H9 (cell line): ENCODE measurements at regions not wholly inside any gene's neighbourhood (a gene's known extent, or its start where the extent isn't known, plus 50 kb on each side); places are given as distances from the start of the nearest gene placed in this dataset.
A peak's percentile ranks its signal among the peaks of the same experiment; 100 is the strongest.

ENCODE experiments used
- DNase-seq: peaks from one replicate; pipeline ENCODE4 v3.0.0-alpha.2; 2017
- H2AFZ ChIP-seq: one replicate; pipeline ENCODE4 v1.6.1; 2013; ENCODE audit warnings: mild to moderate bottlenecking, low read length, control low read depth, moderate library complexity
- H2AK5ac ChIP-seq: 2 replicates; pipeline ENCODE4 v1.6.1; 2013; ENCODE audit warnings: low read length, control low read depth, mixed read lengths; ENCODE audit not compliant: insufficient read length
- H2BK120ac ChIP-seq: one replicate; pipeline ENCODE4 v1.6.1; 2013; ENCODE audit warnings: low read depth, mild to moderate bottlenecking, low read length, control low read depth, inconsistent platforms; ENCODE audit not compliant: poor library complexity, severe bottlenecking
- H2BK12ac ChIP-seq: 2 replicates; pipeline ENCODE4 v1.6.1; 2013; ENCODE audit warnings: low read length, control low read depth, mixed read lengths, low read depth; ENCODE audit not compliant: insufficient read length
- H2BK15ac ChIP-seq: 2 replicates; pipeline ENCODE4 v1.6.1; 2013; ENCODE audit warnings: low read depth, low read length, control low read depth
- H2BK20ac ChIP-seq: one replicate; pipeline ENCODE4 v1.6.1; 2013; ENCODE audit warnings: low read depth, mild to moderate bottlenecking, low read length, control low read depth, inconsistent platforms; ENCODE audit not compliant: poor library complexity, severe bottlenecking
- H2BK5ac ChIP-seq: 2 replicates; pipeline ENCODE4 v1.6.1; 2013; ENCODE audit warnings: low read length, control low read depth, mixed read lengths; ENCODE audit not compliant: insufficient read length
- H3K14ac ChIP-seq: 2 replicates; pipeline ENCODE4 v1.6.1; 2013; ENCODE audit warnings: low read length, control low read depth; ENCODE audit not compliant: insufficient read depth
- H3K18ac ChIP-seq: 2 replicates; pipeline ENCODE4 v1.6.1; 2013; ENCODE audit warnings: low read depth, mild to moderate bottlenecking, mixed read lengths, low read length, control low read depth; ENCODE audit not compliant: insufficient read length
- H3K23ac ChIP-seq: 2 replicates; pipeline ENCODE4 v1.6.1; 2013; ENCODE audit warnings: low read length, control low read depth, mixed read lengths, low read depth; ENCODE audit not compliant: insufficient read length
- H3K23me2 ChIP-seq: 2 replicates; pipeline ENCODE4 v1.6.1; 2013; ENCODE audit warnings: low read depth, mild to moderate bottlenecking, mixed read lengths, low read length, control low read depth; ENCODE audit not compliant: insufficient read length, poor library complexity, severe bottlenecking
- H3K27ac ChIP-seq: 2 replicates; pipeline ENCODE4 v1.5.1; 2013; ENCODE audit warnings: low read length, control low read depth, mixed read lengths, low read depth; ENCODE audit not compliant: insufficient read length
- H3K27me3 ChIP-seq: 2 replicates; pipeline ENCODE4 v1.6.1; 2013; ENCODE audit warnings: low read length, control low read depth, inconsistent platforms; ENCODE audit not compliant: insufficient read depth
- H3K4ac ChIP-seq: 2 replicates; pipeline ENCODE4 v1.6.1; 2013; ENCODE audit warnings: low read depth, mild to moderate bottlenecking, control low read depth, inconsistent platforms, low read length, moderate library complexity
- H3K4me1 ChIP-seq: 2 replicates; pipeline ENCODE4 v1.6.1; 2013; ENCODE audit warnings: low read length, control low read depth, inconsistent platforms; ENCODE audit not compliant: insufficient read depth
- H3K4me2 ChIP-seq: 2 replicates; pipeline ENCODE4 v1.6.1; 2013; ENCODE audit warnings: low read length, control low read depth, mixed read lengths; ENCODE audit not compliant: insufficient read length, insufficient read depth
- H3K56ac ChIP-seq: 2 replicates; pipeline ENCODE4 v1.6.1; 2013; ENCODE audit warnings: low read depth, mild to moderate bottlenecking, mixed read lengths, low read length, control low read depth; ENCODE audit not compliant: insufficient read length
- H3K79me1 ChIP-seq: 2 replicates; pipeline ENCODE4 v1.6.1; 2013; ENCODE audit warnings: low read depth, mild to moderate bottlenecking, moderate library complexity, low read length, control low read depth, inconsistent platforms; ENCODE audit not compliant: insufficient read depth, poor library complexity, severe bottlenecking
- H3K79me2 ChIP-seq: 2 replicates; pipeline ENCODE4 v1.6.1; 2013; ENCODE audit warnings: low read length, control low read depth, inconsistent platforms; ENCODE audit not compliant: insufficient read depth
- H3K9ac ChIP-seq: 2 replicates; pipeline ENCODE4 v1.6.1; 2013; ENCODE audit warnings: low read length, control low read depth, mixed read lengths; ENCODE audit not compliant: insufficient read length; ENCODE audit errors: extremely low read depth
- H3K9me3 ChIP-seq: one replicate; pipeline ENCODE4 v1.6.1; 2013; ENCODE audit warnings: low read depth, low read length, inconsistent platforms; ENCODE audit not compliant: control insufficient read depth
- H3T11ph ChIP-seq: one replicate; pipeline ENCODE4 v1.6.1; 2013; ENCODE audit warnings: mild to moderate bottlenecking, low read length, control low read depth, inconsistent platforms
- H4K20me1 ChIP-seq: one replicate; pipeline ENCODE4 v1.6.1; 2013; ENCODE audit not compliant: control insufficient read depth, insufficient read length, insufficient read depth
- H4K5ac ChIP-seq: 2 replicates; pipeline ENCODE4 v1.6.1; 2013; ENCODE audit warnings: low read depth, mild to moderate bottlenecking, mixed read lengths, low read length, control low read depth; ENCODE audit not compliant: insufficient read length
- H4K8ac ChIP-seq: replicated peaks from 2 replicates; pipeline ENCODE4 v1.6.1; 2013; ENCODE audit warnings: low read length, control low read depth, mixed read lengths, low read depth; ENCODE audit not compliant: insufficient read length
- H4K91ac ChIP-seq: 2 replicates; pipeline ENCODE4 v1.6.1; 2013; ENCODE audit warnings: low read depth, mild to moderate bottlenecking, moderate library complexity, mixed read lengths, low read length, control low read depth; ENCODE audit not compliant: insufficient read length
- H3K27ac Mint-ChIP-seq, 3 experiments: 2 replicates in 2 of 3; 3 replicates in 1 of 3; pipeline ENCODE4 v1.8.0; 2020 to 2021; ENCODE audit warnings: mixed read lengths in 3 of 3, mild to moderate bottlenecking in 1 of 3, moderate library complexity in 1 of 3
- H3K27me3 Mint-ChIP-seq: 2 replicates; pipeline ENCODE4 v1.8.0; 2021; ENCODE audit warnings: low read depth, mild to moderate bottlenecking, moderate library complexity, mixed read lengths
- H3K36me3 Mint-ChIP-seq, 3 experiments: 2 replicates in 2 of 3; 3 replicates in 1 of 3; pipeline ENCODE4 v1.8.0; 2020 to 2021; ENCODE audit warnings: low read depth in 3 of 3, mixed read lengths in 3 of 3; ENCODE audit not compliant: insufficient read depth in 1 of 3
- H3K4me1 Mint-ChIP-seq, 2 experiments: 2 replicates each; pipeline ENCODE4 v1.8.0; 2020; ENCODE audit warnings: mixed read lengths in 2 of 2
- H3K4me3 Mint-ChIP-seq, 2 experiments: 2 replicates in 1 of 2; 3 replicates in 1 of 2; pipeline ENCODE4 v1.8.0; 2020 to 2021; ENCODE audit warnings: mild to moderate bottlenecking in 2 of 2, mixed read lengths in 2 of 2, moderate library complexity in 1 of 2
- H3K9me3 Mint-ChIP-seq, 2 experiments: 2 replicates in 1 of 2; 3 replicates in 1 of 2; pipeline ENCODE4 v1.8.0; 2020; ENCODE audit warnings: mild to moderate bottlenecking in 2 of 2, mixed read lengths in 2 of 2, moderate library complexity in 1 of 2
- CTCF ChIP-seq: fragments of 200-600 bp; sonication (generic); conservative IDR thresholded peaks from 3 replicates; pipeline ENCODE4 v1.8.0; 2021; ENCODE audit warnings: antibody characterized with exemption, mild to moderate bottlenecking
- WGBS: extraction: QIAGEN DNeasy Blood & Tissue Kit; methylation state at CpG from one replicate; pipeline ENCODE4 v1.1.7; 2013; ENCODE audit warnings: missing lambda C conversion rate, low lambda C conversion rate, mixed read lengths; ENCODE audit not compliant: insufficient read length; ENCODE audit errors: extremely low coverage; 5-methylcytosine and 5-hydroxymethylcytosine counted together

DNA sequence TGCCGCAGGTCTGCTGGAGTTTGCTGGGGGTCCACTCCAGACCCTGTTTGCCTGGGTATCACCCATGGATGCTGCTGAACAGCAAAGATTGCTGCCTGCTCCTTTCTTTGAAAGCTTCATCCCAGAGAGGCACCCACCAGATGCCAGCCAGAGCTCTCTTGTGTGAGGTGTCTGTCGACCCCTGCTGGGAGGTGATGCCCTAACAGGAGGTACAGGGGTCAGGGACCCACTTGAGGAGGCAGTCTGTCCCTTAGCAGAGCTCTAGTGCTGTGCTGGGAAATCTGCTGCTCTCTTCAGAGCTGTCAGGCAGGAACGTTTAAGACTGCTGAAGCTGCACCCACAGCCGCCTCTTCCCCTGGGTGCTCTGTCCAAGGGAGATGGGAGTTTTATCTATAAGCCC is 162.7 kb downstream of the NAF1 start:
- Histone ChIP-seq H3K9me3 (no peaks in the 10 kb centered on the region), H3K4me2 (no peak overlapping the region), H3K56ac (no peak overlapping the region), H2AFZ (no peak overlapping the region), H3K27me3 (no peaks in the 10 kb centered on the region), H2BK120ac (no peak overlapping the region), H2BK5ac (no peak overlapping the region), H3K4ac (no peak overlapping the region), H3K27ac (no peak overlapping the region), H3K4me1 (no peaks in the 10 kb centered on the region), H2BK12ac (no peak overlapping the region), H4K20me1 (no peaks in the 10 kb centered on the region), H4K8ac (no peak overlapping the region), H3K9ac (no peak overlapping the region), H2BK20ac (no peak overlapping the region), H4K5ac (no peak overlapping the region), H3K18ac (no peak overlapping the region), H3K23me2 (no peaks in the 10 kb centered on the region), H4K91ac (no peak overlapping the region), H2AK5ac (no peak overlapping the region), H3K23ac (no peak overlapping the region), H2BK15ac (no peak overlapping the region), H3K79me2 (no peaks in the 10 kb centered on the region), H3K79me1 (no peaks in the 10 kb centered on the region), H3K14ac (no peak overlapping the region), H3T11ph (no peak overlapping the region)
- TF ChIP-seq CTCF: peak; percentile 23; the same call in 2 of the 3 replicates
- Mint-ChIP-seq H3K27ac (no peak overlapping the region), H3K4me3 (no peak overlapping the region), H3K36me3 (peaks cover 2 to 5% (median 3%) of the 10 kb centered on the region in 3 experiments; a peak in 5 of 7 replicates), H3K9me3 (peaks cover 5 to 16% of the 10 kb centered on the region in 2 experiments; a peak in 4 of 5 replicates), H3K4me1 (no peaks in the 10 kb centered on the region), H3K27me3 (no peaks in the 10 kb centered on the region)
- DNase-seq: no peak
- WGBS: no CpG with 5 or more reads among the region's 4 CpGs
